HG02840 (cell line): ENCODE measurements at regions not wholly inside any gene's neighbourhood (a gene's known extent, or its start where the extent isn't known, plus 50 kb on each side); places are given as distances from the start of the nearest gene placed in this dataset.

Experiments used
- ATAC-seq: cut with Tn5 transposase; IDR thresholded peaks from one replicate; pipeline ENCODE4 v1.9.1; 2021; ENCODE audit warnings: mild to moderate bottlenecking, moderate library complexity, moderate number of reproducible peaks; ENCODE audit not compliant: unreplicated experiment, low FRiP score

GRCh38 chr6:56775498-56776166 is 132.9 kb upstream of the DST start:
- ATAC-seq: no peak

DNA sequence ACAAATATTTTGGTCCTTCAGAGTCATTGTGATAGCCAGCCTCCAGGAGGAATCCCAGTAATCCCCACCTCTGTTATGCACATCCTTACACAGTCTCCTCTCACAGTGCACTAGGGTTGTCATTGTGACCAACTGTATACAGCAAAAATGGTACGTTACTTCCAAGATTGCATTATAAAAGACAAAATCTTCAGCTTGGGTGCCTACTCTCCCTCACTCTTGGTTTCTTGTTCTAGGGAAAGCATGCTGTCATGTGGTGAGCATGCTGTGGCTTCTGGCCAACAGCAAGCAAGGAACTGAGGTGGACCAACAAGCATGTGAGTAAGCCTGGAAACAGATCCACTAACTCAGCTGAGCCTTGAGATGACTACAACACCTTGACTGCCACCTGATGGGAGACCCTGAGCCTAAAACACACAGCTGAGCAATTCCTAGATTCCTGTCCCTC is 130.1 kb upstream of the DST start:
- ATAC-seq: no peak

DNA sequence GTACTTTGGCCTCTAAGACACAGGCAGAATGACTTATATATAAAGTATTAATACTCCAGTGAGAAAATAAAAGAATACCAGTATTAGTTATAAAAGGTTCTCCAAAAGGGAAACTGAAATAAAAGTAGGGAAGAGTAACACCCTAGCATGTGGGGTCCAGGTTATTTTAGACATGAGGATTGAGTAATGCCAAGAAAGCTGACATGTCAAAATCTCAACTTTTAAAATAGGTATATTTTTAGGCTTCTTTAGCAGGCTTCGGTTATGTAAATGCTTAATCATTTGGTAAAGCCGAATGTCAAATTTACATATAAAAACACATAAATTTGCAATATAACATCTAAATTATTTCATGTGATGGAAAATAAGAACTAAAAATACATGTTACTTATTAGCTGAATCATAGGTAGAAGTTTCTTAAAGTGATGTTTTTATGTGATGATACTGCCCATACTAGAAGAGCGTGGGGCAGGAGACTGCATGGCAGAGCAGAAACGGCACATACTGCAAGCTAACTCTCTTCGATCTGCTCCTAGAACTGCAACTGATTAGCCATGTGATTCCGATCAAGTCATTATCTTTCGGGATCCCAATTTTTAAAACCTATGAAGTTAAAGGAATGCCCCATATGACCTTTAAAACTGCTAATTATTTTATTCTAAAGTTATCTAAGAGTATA is 129.4 kb upstream of the DST start:
- no peak for ATAC-seq

GRCh38 chr6:56771189-56771588 is 128.5 kb upstream of the DST start:
- ATAC-seq: no peak

- no peak for ATAC-seq
These were observed 127.4 kb upstream of the DST start for GRCh38 chr6:56770011-56770520.

GRCh38 chr6:56767892-56768531 is 125.3 kb upstream of the DST start:
- no peak for ATAC-seq

DNA sequence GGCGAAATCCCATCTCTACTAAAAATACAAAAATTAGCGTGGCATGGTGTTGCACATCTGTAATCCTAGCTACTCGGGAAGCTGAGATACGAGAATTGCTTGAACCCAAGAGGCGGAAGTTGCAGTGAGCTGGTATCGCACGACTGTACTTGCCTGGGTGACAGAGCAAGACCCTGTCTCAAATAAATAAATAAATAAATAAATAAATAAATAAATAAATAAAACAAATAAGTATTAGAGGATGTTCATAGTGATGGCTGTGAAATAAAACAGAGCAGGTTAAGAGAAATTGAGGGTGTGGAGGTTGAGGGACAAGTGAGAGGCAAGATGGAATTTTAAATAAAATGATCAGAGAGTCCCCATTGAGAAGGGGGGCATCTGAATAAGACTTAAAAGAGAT is 124.7 kb upstream of the DST start:
- ATAC-seq: no peak

- ATAC-seq: peak; percentile 85
These were observed 124.1 kb upstream of the DST start for GRCh38 chr6:56766806-56767178.

DNA sequence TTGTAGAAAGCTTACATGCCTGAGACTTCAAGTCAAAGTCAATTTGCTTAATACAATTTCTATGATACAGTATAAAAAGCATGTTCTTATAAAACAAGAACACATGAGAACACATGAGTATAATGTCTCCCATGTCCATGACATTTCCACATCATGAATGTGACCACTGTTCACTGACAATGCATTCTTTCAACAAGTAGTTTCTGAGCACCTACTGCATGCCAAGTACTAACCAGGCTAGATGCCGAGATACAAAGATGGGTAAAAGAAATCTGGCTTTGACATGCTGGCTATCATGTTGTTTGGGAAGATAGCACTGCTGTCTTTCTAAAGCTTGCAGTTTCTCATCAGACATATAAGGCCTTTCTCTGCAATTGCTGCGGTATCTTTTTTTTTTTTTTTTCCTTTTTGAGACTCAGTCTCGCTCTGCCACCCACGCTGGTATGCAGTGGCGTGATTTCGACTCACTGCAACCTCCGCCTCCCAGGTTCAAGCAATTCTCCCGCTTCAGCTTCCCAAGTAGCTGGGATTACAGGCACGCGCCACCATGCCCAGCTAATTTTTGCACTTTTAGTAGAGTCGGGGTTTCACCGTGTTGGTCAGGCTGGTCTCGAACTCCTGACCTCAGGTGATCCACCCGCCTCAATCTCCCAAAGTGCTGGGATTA is 123.6 kb upstream of the DST start:
- no peak for ATAC-seq

- ATAC-seq: no peak
These were observed 122.8 kb upstream of the DST start for GRCh38 chr6:56765494-56765893.

GRCh38 chr6:56764081-56764566 is 121.4 kb upstream of the DST start:
- ATAC-seq: peak; percentile 62

DNA sequence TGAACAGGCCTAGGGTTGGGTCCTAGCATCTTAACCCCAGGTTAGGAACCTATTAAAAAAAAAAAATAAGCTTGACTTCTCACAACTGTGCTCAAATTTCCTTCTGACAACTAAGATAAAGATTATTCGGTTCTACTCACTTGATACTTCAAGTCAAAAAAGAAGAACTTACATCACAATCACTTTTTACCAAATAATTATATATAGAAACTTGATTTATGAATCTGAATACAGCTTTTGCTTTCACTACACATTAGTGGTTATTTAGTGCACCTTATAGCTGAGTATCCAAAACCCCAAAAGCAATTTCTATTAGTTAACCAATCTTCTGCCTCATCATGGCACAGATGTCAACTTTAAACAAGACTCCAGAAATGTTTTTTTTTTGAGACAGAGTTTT is 119.0 kb upstream of the DST start:
- no peak for ATAC-seq

DNA sequence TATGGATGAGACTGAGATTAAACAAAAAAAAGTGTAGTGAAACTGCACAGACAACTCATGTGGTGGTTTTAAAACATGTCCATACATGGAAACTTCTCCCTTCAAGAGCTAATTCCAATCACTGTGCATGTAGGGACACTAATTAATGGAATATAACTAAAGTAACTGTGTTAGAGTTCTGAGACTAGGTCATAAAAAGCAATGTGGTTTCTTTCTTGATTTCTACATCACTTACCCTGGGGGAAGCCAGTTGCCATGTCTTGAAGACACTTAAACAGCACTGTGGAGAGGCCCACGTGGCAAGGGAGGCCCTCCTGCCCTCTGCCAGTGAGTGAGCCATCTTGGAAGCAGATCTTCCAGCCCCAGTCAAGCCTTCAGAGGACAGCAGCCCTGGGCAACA is 118.2 kb upstream of the DST start:
- ATAC-seq: no peak

GRCh38 chr6:56759521-56759920 is 116.8 kb upstream of the DST start:
- no peak for ATAC-seq

DNA sequence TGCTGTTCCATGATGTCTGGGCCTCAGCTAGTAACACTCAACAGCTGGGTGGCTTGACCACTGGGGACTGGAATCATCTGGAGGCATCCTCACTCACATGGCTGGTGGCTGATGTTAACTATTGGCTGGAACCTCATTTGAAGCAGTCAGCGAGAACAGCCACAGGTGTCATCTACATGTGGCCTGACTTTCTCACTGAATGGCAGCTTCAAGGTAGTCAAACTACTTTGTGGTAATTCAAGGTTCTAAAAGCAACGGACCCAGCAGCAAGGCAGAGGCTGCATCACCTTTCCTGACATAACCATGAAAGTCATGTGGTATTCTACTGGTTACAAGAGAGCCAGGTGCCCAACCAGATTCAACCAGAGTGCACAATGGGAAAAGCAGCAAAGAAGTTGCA is 115.9 kb upstream of the DST start:
- ATAC-seq: no peak

GRCh38 chr6:56758120-56758519 is 115.4 kb upstream of the DST start:
- ATAC-seq: no peak

- no peak for ATAC-seq
These were observed 114.9 kb upstream of the DST start for GRCh38 chr6:56757588-56757984.

DNA sequence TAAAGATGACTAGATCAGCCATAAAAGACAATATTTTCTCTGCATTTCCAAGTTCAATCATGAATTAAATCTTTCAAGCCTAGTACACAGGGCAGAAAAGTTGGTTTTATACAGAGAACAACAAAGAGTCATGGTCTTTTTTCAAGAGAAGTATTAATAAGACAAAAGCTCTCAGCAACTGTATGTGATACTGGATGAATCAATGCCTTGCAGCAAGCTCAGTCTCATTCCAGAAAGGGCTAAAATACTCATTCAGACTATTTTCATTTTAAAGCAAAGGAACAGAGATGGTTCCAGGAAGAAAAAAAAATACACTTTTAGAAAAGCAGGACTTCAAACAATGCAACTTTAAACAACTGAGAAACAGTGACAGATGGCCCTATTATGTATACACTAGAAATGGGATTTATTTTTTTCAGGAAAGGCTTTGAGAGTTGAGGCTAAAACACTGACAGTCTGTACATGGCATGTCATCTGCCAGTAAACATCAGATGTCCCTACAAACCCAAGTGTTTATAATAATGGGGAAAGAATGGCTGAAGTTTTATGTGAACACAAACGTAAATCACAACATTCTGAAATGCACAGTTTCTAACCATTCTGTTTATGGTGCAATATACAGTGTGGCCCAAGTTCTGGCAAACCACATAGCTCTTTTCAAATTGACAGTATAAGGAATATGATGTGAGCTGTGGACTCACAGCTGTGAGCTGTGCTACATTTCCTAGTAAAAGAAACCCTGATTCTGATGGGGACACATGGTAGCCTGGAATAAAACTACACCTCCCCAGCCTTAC is 114.3 kb upstream of the DST start:
- ATAC-seq: no peak

GRCh38 chr6:56756219-56756789 is 113.6 kb upstream of the DST start:
- no peak for ATAC-seq

DNA sequence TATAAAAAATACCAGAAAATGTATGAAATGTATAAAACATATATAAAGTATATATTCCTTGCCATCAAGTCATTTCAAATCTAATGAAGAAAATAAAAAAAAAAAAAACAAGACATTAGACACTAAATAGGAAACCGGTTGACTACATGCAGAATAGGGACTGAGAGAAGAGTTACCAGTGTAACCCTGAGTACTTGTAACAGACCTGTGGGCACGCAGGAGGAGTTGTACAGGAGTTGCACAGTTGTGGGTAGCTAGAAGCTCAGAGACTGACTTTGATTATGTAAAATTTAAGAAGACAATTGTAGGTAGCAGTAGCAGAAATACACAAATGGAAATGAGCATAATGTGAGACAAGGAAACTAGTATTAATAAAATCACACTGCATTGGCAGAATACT is 112.4 kb upstream of the DST start:
- no peak for ATAC-seq
